ENCODE measurements at regions not wholly inside any gene's neighbourhood (a gene's known extent, or its start where the extent isn't known, plus 50 kb on each side); places are given as distances from the start of the nearest gene placed in this dataset.
"Not testable (repeated sequence)": the region's sequence is repeated elsewhere in the genome, so short reads cannot be mapped to it uniquely, and the experiment has no call there.

DNA sequence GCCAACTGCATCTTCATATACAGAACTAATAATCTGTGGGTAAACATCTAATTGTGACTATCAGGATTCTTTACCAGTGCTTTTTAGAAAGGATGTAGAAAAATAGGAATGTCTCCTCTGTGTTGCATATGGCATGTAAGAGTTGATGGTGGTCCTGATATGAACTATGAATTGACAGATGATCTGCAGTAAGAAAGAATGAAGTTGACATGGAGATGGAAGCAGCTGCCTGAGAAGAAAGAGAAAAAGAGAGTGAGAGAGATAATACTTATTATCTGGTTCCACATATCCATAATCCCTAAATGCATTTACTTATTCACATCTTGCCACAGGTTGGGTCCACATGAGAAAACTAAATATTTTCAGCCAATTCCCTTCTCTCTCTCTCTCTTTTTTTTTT, 1022.9 kb downstream of the SLC6A15 start:
- DNase-seq (ENCODE audit: low read depth, low spot score) = no peak
- Histone ChIP-seq H3K27ac (ENCODE audit: low read depth, low read length) (no peak overlapping the region), H3K27me3 (ENCODE audit: control insufficient read depth, insufficient read depth, low read length) (no peaks in the 10 kb centered on the region), H3K4me3 (ENCODE audit: low read depth, low read length) (no peak overlapping the region), H3K9me3 (ENCODE audit: control insufficient read depth, insufficient read depth, low read length) (no peaks in the 10 kb centered on the region)
- ChIA-PET CTCF (interaction anchor here (0.6 kb wide), 1 partner anchor 669 kb away, joined by 3 read pairs; no protein-coding TSS in a partner anchor), POLR2A (no interaction called here)
- TF ChIP-seq, protein P1, sequence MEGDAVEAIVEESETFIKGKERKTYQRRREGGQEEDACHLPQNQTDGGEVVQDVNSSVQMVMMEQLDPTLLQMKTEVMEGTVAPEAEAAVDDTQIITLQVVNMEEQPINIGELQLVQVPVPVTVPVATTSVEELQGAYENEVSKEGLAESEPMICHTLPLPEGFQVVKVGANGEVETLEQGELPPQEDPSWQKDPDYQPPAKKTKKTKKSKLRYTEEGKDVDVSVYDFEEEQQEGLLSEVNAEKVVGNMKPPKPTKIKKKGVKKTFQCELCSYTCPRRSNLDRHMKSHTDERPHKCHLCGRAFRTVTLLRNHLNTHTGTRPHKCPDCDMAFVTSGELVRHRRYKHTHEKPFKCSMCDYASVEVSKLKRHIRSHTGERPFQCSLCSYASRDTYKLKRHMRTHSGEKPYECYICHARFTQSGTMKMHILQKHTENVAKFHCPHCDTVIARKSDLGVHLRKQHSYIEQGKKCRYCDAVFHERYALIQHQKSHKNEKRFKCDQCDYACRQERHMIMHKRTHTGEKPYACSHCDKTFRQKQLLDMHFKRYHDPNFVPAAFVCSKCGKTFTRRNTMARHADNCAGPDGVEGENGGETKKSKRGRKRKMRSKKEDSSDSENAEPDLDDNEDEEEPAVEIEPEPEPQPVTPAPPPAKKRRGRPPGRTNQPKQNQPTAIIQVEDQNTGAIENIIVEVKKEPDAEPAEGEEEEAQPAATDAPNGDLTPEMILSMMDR (IDR thresholded peaks at IDR 0.05; ENCODE audit: low read depth, low read length) = no peak

DNA sequence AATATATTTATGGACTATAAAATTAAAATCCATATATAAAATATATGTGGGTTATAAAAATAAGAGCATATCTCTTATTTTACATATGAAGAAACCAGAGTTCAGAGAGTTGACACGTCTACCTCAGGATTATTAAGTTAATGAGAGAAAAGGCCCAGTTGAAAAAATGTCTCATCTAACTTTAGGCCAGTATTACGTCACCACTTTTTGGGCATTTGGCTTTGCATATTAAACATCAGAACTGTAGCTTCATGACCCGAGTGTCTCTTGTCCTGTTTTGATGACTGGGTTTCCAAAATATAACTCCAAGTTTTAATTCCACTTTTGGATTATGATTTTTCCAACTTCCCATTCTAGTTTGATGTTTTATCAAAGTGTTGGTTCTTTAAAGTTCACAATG, 1026.1 kb downstream of the SLC6A15 start:
- ChIA-PET POLR2A (no interaction called here), CTCF (no interaction called here)
- TF ChIP-seq, protein P1 (IDR thresholded peaks at IDR 0.05; ENCODE audit: low read depth, low read length) = no peak
- Histone ChIP-seq H3K9me3 (ENCODE audit: control insufficient read depth, insufficient read depth, low read length) (no peaks in the 10 kb centered on the region), H3K4me3 (ENCODE audit: low read depth, low read length) (no peak overlapping the region), H3K27me3 (ENCODE audit: control insufficient read depth, insufficient read depth, low read length) (no peaks in the 10 kb centered on the region), H3K27ac (ENCODE audit: low read depth, low read length) (no peak overlapping the region)
- DNase-seq (ENCODE audit: low read depth, low spot score) = no peak

DNA sequence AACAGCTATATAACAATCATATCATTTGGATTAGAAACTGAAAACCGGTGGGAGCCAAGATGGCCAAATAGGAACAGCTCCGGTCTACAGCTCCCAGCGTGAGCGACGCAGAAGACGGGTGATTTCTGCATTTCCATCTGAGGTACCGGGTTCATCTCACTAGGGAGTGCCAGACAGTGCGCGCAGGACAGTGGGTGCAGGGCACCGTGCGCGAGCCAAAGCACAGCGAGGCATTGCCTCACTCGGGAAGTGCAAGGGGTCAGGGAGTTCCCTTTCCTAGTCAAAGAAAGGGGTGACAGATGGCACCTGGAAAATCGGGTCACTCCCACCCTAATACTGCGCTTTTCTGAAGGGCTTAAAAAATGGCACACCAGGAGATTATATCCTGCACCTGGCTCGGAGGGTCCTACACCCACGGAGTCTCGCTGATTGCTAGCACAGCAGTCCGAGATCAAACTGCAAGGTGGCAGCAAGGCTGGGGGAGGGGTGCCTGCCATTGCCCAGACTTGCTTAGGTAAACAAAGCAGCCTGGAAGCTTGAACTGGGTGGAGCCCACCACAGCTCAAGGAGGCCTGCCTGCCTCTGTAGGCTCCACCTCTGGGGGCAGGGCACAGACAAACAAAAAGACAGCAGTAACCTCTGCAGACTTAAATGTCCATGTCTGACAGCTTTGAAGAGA, 1041.5 kb downstream of the SLC6A15 start:
- H3K4me3 ChIP-seq (ENCODE audit: low read depth, low read length); DNase-seq (ENCODE audit: low read depth, low spot score); H3K27ac ChIP-seq (ENCODE audit: low read depth, low read length); POLR2A ChIA-PET; CTCF ChIA-PET; H3K9me3 ChIP-seq (ENCODE audit: control insufficient read depth, insufficient read depth, low read length); H3K27me3 ChIP-seq (ENCODE audit: control insufficient read depth, insufficient read depth, low read length): not testable (repeated sequence)

DNA sequence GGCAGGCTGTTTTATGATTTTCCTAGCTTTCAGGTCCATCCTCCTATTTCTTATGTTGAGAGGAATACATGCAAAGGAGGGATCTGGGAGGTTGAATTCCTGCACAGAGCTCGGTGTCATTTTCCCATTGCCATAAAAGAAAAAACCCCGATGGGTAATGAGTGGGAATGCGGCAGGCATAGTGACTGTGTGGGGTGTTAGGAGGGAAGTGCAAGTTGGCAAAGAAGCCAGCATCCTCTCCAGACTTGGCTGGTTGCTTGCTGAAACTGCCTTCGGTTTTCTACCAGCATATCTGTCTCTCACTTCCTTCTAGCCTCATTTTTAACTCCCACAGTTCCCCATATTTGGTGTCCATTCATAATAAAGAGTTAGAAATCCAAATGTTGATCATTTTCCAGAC, 1046.1 kb downstream of the SLC6A15 start:
- Histone ChIP-seq H3K27me3 (ENCODE audit: control insufficient read depth, insufficient read depth, low read length) (no peaks in the 10 kb centered on the region), H3K27ac (ENCODE audit: low read depth, low read length) (no peak overlapping the region), H3K9me3 (ENCODE audit: control insufficient read depth, insufficient read depth, low read length) (no peaks in the 10 kb centered on the region), H3K4me3 (ENCODE audit: low read depth, low read length) (no peak overlapping the region)
- TF ChIP-seq, protein P1 (IDR thresholded peaks at IDR 0.05; ENCODE audit: low read depth, low read length) = no peak
- POLR2A ChIA-PET = no interaction called here
- CTCF ChIA-PET = no interaction called here
- DNase-seq (ENCODE audit: low read depth, low spot score) = no peak

DNA sequence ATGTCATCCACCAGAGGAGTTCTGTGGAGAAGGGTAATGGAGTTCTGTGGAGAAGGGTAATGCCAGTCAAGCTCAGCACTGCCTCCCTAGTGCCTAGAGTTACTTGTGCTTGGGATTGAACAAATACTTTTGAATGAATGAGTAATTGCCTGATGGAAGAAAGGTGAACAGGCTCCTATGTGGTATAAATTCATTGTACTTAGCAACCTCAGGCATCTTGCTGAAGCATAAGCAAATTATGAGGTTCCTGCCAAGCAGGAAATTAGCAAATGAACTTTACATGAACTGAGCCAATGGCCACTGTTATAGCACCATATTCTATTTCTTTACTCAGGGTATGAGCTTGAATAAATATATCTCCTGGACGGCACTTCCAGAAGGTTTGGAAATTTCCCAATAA, 1047.2 kb downstream of the SLC6A15 start:
- Histone ChIP-seq H3K4me3 (ENCODE audit: low read depth, low read length) (no peak overlapping the region), H3K9me3 (ENCODE audit: control insufficient read depth, insufficient read depth, low read length) (no peaks in the 10 kb centered on the region), H3K27ac (ENCODE audit: low read depth, low read length) (no peak overlapping the region), H3K27me3 (ENCODE audit: control insufficient read depth, insufficient read depth, low read length) (no peaks in the 10 kb centered on the region)
- DNase-seq (ENCODE audit: low read depth, low spot score) = no peak
- ChIA-PET CTCF (no interaction called here), POLR2A (no interaction called here)
- TF ChIP-seq, protein P1 (IDR thresholded peaks at IDR 0.05; ENCODE audit: low read depth, low read length) = no peak

Data from AG04450 (cell line).